ENCODE measurements at regions not wholly inside any gene's neighbourhood (a gene's known extent, or its start where the extent isn't known, plus 50 kb on each side); places are given as distances from the start of the nearest gene placed in this dataset.

GRCh38 chr5:93054424-93055163, 526.4 kb downstream of the NR2F1-AS1 start:
- H3K27ac ChIP-seq: no peak overlapping the region
- TF ChIP-seq CTCF (IDR thresholded peaks at IDR 0.05) (no peak), ZFX (IDR thresholded peaks at IDR 0.05; ENCODE audit: borderline replicate concordance) (no peak)

- no peak for TF ChIP-seq CTCF (IDR thresholded peaks at IDR 0.05)
- no peak for TF ChIP-seq ZFX (IDR thresholded peaks at IDR 0.05; ENCODE audit: borderline replicate concordance)
- H3K27ac ChIP-seq: no peak overlapping the region
These were observed 527.2 kb downstream of the NR2F1-AS1 start for GRCh38 chr5:93053825-93054224.

- TF ChIP-seq ZFX (IDR thresholded peaks at IDR 0.05; ENCODE audit: borderline replicate concordance): no peak
- no peak for TF ChIP-seq CTCF (IDR thresholded peaks at IDR 0.05)
- H3K27ac ChIP-seq: no peak overlapping the region
These were observed 532.2 kb downstream of the NR2F1-AS1 start for GRCh38 chr5:93048858-93049257.

DNA sequence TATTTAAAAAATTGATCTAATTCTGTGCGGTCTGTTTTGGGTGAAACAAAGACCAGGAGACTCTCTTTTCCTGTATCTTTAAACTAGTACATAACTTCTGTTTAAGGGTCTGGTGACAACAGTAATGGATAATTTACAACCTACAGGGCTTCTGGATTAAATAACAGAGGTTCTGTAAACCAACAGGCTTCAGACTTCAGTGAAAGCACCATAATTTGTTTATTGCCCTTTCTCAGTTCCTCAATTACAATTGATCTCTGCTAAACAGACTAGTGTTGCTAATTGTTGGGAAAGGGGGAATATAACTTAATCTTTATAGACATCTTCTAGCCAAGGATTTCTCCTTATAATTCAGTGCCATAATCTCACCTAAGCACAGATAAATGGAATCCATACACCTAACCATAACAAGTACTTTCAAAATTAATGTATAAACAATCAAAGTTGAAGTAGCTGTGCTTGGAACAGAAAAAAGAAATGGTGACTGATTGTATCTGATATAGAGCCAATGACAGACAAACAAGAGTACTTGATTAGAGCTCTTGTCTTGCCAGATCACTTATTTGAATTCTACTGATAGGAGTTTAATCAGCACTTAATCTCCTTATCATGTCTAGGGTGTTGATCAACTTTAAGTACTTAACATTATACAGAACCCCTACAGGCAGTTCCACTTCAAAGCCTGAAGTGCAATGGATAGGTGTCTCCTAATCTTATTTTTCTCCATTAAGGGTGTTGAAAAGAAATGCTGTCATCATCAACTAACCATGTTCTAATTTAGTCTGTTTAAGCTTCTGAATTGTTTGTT, 536.0 kb downstream of the NR2F1-AS1 start:
- TF ChIP-seq CTCF (IDR thresholded peaks at IDR 0.05) (no peak), ZFX (IDR thresholded peaks at IDR 0.05; ENCODE audit: borderline replicate concordance) (no peak)
- no peak overlapping the region for H3K27ac ChIP-seq

- no peak overlapping the region for H3K27ac ChIP-seq
- TF ChIP-seq ZFX (IDR thresholded peaks at IDR 0.05; ENCODE audit: borderline replicate concordance): no peak
- TF ChIP-seq CTCF (IDR thresholded peaks at IDR 0.05): no peak
These were observed 541.1 kb downstream of the NR2F1-AS1 start for GRCh38 chr5:93039888-93040287.

GRCh38 chr5:93034621-93035590, 546.1 kb downstream of the NR2F1-AS1 start:
- TF ChIP-seq ZFX (IDR thresholded peaks at IDR 0.05; ENCODE audit: borderline replicate concordance) (no peak), CTCF (IDR thresholded peaks at IDR 0.05) (no peak)
- H3K27ac ChIP-seq: no peak overlapping the region
